Ascending aorta (tissue), 2 donors: ENCODE measurements at regions not wholly inside any gene's neighbourhood (a gene's known extent, or its start where the extent isn't known, plus 50 kb on each side); places are given as distances from the start of the nearest gene placed in this dataset.

Experiments
- DNase-seq, 2 donors: peaks; one replicate each; pipeline ENCODE4 v3.0.0-alpha.2; 2019; ENCODE audit warnings: low spot score in 2 of 2
- H3K27ac ChIP-seq, 2 donors: fragments of 200-600 bp; sonication (generic); one replicate each; pipeline ENCODE4 v1.5.1; 2016 to 2017; ENCODE audit warnings: mild to moderate bottlenecking in 1 of 2
- H3K27me3 ChIP-seq: fragments of 200-600 bp; sonication (generic); one replicate; pipeline ENCODE4 v1.5.1; 2017
- H3K36me3 ChIP-seq, 2 donors: fragments of 200-600 bp; sonication (generic); one replicate each; pipeline ENCODE4 v1.5.1; 2016
- H3K4me1 ChIP-seq, 2 donors: fragments of 200-600 bp; sonication (generic); one replicate each; pipeline ENCODE4 v1.5.1; 2016 to 2017; ENCODE audit warnings: mild to moderate bottlenecking in 1 of 2
- H3K4me3 ChIP-seq, 2 donors: fragments of 200-600 bp; sonication (generic); one replicate each; pipeline ENCODE4 v1.5.1; 2016 to 2017; ENCODE audit warnings: mild to moderate bottlenecking in 1 of 2
- H3K9me3 ChIP-seq, 2 donors: fragments of 200-600 bp; sonication (generic); one replicate each; pipeline ENCODE4 v1.5.1; 2016
- intact Hi-C: fragments of 100-400 bp; cut with DNase I; formaldehyde crosslinking; loops from one replicate; pipeline ENCODE4 v1.15.1; 2023
- TF ChIP-seq, protein P1 (sequence below), 3 experiments: fragments of 200-600 bp in 2 of 3; fragments of 450-650 bp in 1 of 3; sonication (generic) in 2 of 3; IDR thresholded peaks; one replicate each; pipeline ENCODE4 v1.5.1; 2016 to 2019; ENCODE audit warnings: antibody characterized with exemption in 3 of 3, mild to moderate bottlenecking in 1 of 3, moderate library complexity in 1 of 3

DNA sequence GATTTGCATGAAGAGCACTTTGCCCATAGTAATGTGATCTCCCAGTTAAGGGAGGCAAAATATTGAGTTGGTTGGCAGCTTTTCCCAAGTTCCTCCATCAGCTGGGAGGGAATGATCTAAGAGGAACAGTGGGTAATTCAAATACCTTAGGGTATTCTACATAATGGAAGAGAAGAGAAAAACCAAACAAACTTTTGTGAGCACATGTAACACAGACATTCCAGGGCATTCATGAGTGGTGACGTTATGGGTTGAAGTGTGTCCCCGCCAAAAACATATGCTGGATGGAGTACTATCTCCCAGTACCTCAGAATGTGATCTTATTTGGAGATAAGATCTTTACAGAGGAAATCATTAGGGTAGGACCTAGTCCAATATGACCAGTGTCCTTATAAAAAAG is 220.1 kb downstream of the FOXO1 start:
- no peak for DNase-seq
- Histone ChIP-seq H3K4me1 (peaks cover 0 to 6% of the 10 kb centered on the region in 2 donors), H3K36me3 (no peaks in the 10 kb centered on the region), H3K27me3 (no peaks in the 10 kb centered on the region), H3K27ac (no peak overlapping the region), H3K4me3 (no peak overlapping the region), H3K9me3 (no peaks in the 10 kb centered on the region)
- TF ChIP-seq, protein P1, sequence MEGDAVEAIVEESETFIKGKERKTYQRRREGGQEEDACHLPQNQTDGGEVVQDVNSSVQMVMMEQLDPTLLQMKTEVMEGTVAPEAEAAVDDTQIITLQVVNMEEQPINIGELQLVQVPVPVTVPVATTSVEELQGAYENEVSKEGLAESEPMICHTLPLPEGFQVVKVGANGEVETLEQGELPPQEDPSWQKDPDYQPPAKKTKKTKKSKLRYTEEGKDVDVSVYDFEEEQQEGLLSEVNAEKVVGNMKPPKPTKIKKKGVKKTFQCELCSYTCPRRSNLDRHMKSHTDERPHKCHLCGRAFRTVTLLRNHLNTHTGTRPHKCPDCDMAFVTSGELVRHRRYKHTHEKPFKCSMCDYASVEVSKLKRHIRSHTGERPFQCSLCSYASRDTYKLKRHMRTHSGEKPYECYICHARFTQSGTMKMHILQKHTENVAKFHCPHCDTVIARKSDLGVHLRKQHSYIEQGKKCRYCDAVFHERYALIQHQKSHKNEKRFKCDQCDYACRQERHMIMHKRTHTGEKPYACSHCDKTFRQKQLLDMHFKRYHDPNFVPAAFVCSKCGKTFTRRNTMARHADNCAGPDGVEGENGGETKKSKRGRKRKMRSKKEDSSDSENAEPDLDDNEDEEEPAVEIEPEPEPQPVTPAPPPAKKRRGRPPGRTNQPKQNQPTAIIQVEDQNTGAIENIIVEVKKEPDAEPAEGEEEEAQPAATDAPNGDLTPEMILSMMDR (IDR thresholded peaks at IDR 0.05) = no peak
- intact Hi-C loops = no loop called here

DNA sequence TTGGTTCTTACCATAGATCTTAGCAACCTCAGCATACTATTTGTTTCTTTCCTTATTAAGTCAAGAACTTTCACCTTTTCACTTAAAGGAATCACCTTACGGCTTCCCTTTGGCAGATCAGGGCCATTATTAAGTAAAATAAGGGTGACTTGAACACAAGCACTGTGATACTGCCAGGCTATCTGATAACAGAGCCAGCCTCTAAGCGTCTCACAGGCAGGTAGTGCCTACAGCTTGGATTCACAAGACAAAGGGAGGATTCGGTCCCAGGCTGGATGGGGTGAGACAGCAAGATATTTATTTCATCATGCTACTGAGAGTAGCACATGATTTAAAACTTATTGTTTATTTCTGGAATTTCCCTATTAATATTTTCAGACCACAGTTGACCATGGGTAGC is 218.6 kb downstream of the FOXO1 start:
- H3K27ac ChIP-seq = no peak overlapping the region
- H3K9me3 ChIP-seq = no peaks in the 10 kb centered on the region
- DNase-seq = no peak
- no peaks in the 10 kb centered on the region for H3K36me3 ChIP-seq
- TF ChIP-seq, protein P1 (IDR thresholded peaks at IDR 0.05) = no peak
- intact Hi-C loops = no loop called here
- H3K4me1 ChIP-seq = peaks cover 0 to 12% of the 10 kb centered on the region in 2 donors
- no peak overlapping the region for H3K4me3 ChIP-seq
- H3K27me3 ChIP-seq = no peaks in the 10 kb centered on the region

DNA sequence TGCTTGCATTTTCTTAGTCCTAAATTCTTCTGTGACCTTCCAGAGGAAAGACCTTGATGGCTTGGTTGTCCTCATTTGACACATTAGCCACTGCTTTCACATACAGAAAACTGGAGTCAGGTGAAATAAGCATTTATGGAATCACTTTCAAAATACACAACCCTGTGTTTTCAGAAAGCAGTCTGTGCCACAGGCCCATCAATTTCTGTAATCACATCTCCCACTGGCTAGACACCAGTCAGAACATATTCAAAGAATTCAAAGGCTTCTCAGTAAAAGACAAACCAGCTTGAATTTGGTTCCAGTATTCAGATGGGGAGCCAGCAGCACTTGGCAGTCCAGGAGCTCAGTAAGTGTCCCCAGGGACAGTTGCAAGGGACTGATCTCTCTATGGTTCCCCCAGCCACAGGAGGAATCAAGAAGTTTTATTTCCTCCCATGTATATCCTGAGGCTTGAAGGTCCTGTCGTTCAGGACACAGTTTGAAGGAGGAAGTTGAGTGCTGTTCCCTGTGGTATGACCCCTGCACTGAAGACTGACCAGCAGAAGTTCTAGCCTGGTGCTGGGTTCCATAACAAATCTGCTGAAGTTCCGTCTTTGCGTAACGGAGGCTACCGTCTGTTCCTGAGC is 214.3 kb downstream of the FOXO1 start:
- Histone ChIP-seq H3K9me3 (no peaks in the 10 kb centered on the region), H3K27ac (peak overlapping the region; percentile 49 to 74)

DNA sequence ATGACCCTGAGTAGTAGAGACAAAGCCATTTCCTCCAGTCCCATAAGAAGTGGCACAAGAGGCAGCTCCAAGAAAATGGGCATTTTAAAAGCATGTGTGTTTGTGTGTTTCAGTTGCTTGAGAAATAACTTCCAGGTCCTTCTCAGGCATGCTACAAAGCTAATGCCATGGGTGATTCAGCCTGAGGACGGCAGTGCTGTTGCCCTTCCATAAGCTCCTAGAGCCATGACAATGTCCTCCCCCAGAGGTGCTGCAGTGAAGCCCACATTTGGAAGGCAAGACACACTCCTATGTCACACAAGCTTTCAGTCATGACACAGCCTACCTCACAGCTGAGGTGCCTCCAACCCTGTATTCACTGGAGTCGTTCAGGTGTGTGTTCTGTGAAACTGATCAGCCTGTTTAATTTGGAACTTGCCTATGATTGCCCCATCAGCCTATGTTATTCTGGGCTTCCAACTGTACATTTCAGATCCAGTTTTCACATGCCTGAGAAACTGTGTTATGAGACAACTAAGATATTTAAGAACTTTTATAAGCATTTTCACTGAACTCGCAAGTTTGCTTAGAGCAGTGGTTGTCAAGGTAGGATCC is 213.6 kb downstream of the FOXO1 start:
- no peaks in the 10 kb centered on the region for H3K27me3 ChIP-seq
- H3K36me3 ChIP-seq = no peaks in the 10 kb centered on the region
- no peak overlapping the region for H3K4me3 ChIP-seq
- no peak for DNase-seq
- intact Hi-C loops = loop anchor here (5.0 kb wide), 1 partner anchor 386 kb away; no protein-coding TSS in a partner anchor
- peak overlapping the region; percentile 49 to 74 for H3K27ac ChIP-seq
- TF ChIP-seq, protein P1 (IDR thresholded peaks at IDR 0.05) = no peak
- peaks cover 0 to 20% of the 10 kb centered on the region in 2 donors for H3K4me1 ChIP-seq
- H3K9me3 ChIP-seq = no peaks in the 10 kb centered on the region

More for the DNA sequence above, 214.3 kb downstream of the FOXO1 start:
- Histone ChIP-seq H3K27me3 (no peaks in the 10 kb centered on the region), H3K4me1 (peaks cover 0 to 20% of the 10 kb centered on the region in 2 donors), H3K4me3 (no peak overlapping the region), H3K36me3 (no peaks in the 10 kb centered on the region)
- TF ChIP-seq, protein P1 (IDR thresholded peaks at IDR 0.05) = no peak
- DNase-seq = no peak
- intact Hi-C loops = loop anchor here (5.0 kb wide), 1 partner anchor 385 kb away; no protein-coding TSS in a partner anchor

DNA sequence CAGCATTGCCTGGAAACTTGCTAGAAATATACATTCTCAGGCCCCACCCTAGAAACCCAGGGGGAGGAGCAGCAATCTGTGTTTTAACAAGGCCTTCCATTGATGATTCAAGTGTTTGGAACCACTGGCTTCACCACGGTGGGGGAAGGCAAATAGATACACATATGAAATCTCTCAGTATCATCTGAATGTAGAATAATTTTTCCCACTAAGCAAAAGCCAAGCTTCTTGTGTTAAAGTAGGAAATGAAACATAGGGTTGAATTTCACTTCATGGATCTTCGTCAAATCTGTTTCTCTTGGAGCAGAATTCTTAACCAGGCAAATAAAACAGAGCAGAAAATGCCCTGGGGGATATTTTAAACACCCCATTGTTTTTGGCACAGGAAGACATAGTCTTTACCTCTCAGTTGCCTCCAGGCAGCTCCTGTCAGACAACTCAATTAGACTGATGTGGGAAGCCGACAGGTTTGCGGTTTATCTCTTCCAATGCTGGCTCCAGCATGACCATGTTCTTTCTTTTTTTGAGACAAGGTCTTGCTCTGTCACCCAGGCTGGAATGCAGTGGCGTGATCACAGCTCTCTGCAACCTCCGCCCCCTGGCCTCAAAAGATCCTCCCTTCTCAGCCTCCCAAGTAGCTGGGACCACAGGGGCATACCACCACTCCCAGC is 213.0 kb downstream of the FOXO1 start:
- H3K36me3 ChIP-seq = no peaks in the 10 kb centered on the region
- intact Hi-C loops = loop anchor here (5.0 kb wide), 1 partner anchor 386 kb away; no protein-coding TSS in a partner anchor
- no peak for DNase-seq
- peak overlapping the region; percentile 49 to 74 for H3K27ac ChIP-seq
- H3K4me3 ChIP-seq = no peak overlapping the region
- no peaks in the 10 kb centered on the region for H3K9me3 ChIP-seq
- TF ChIP-seq, protein P1 (IDR thresholded peaks at IDR 0.05) = no peak
- H3K27me3 ChIP-seq = no peaks in the 10 kb centered on the region
- peaks cover 0 to 20% of the 10 kb centered on the region in 2 donors for H3K4me1 ChIP-seq
